Neuronal stem cell (in vitro differentiated cells): ENCODE measurements at regions not wholly inside any gene's neighbourhood (a gene's known extent, or its start where the extent isn't known, plus 50 kb on each side); places are given as distances from the start of the nearest gene placed in this dataset.

ENCODE experiments used
- DNase-seq: peaks from one replicate; pipeline ENCODE4 v3.0.0-alpha.2; 2013; ENCODE audit warnings: low spot score
- H2AFZ ChIP-seq: one replicate; pipeline ENCODE4 v1.6.1; 2013; ENCODE audit warnings: mild to moderate bottlenecking, low read length, inconsistent platforms
- H2AK5ac ChIP-seq: 2 replicates; pipeline ENCODE4 v1.6.1; 2013; ENCODE audit warnings: low read depth, mild to moderate bottlenecking, inconsistent platforms, low read length, moderate library complexity, mixed read lengths
- H2BK120ac ChIP-seq: 2 replicates; pipeline ENCODE4 v1.6.1; 2013; ENCODE audit warnings: low read depth, mild to moderate bottlenecking, inconsistent platforms, low read length, moderate library complexity, mixed read lengths
- H2BK12ac ChIP-seq: one replicate; pipeline ENCODE4 v1.6.1; 2013; ENCODE audit warnings: low read length, inconsistent platforms
- H2BK15ac ChIP-seq: 2 replicates; pipeline ENCODE4 v1.6.1; 2013; ENCODE audit warnings: mild to moderate bottlenecking, low read length, inconsistent platforms, mixed read lengths
- H2BK5ac ChIP-seq: one replicate; pipeline ENCODE4 v1.6.1; 2013; ENCODE audit warnings: inconsistent platforms, mild to moderate bottlenecking, low read length, moderate library complexity
- H3K14ac ChIP-seq: one replicate; pipeline ENCODE4 v1.6.1; 2013; ENCODE audit warnings: low read length, inconsistent platforms
- H3K18ac ChIP-seq: 2 replicates; pipeline ENCODE4 v1.6.1; 2013; ENCODE audit warnings: low read length, inconsistent platforms
- H3K23ac ChIP-seq: 2 replicates; pipeline ENCODE4 v1.6.1; 2013; ENCODE audit warnings: low read depth, mild to moderate bottlenecking, mixed read lengths, low read length, inconsistent platforms; ENCODE audit not compliant: poor library complexity
- H3K27ac ChIP-seq: replicated peaks from 3 replicates; pipeline ENCODE4 v1.5.1; 2013; ENCODE audit warnings: low read length, inconsistent platforms
- H3K27me3 ChIP-seq, 3 experiments: 2 replicates each; pipeline ENCODE4 v1.6.1; 2013; ENCODE audit warnings: low read length in 3 of 3, mild to moderate bottlenecking in 2 of 3, inconsistent platforms in 1 of 3, low read depth in 1 of 3, mixed read lengths in 1 of 3, moderate library complexity in 1 of 3; ENCODE audit not compliant: control insufficient read depth in 3 of 3, insufficient read depth in 3 of 3
- H3K36me3 ChIP-seq, 2 donors: replicated peaks in 1 of 2; 2 replicates each; pipeline ENCODE4 v1.6.1; 2013; ENCODE audit warnings: low read length in 2 of 2; ENCODE audit not compliant: control insufficient read depth in 2 of 2, insufficient read depth in 2 of 2
- H3K4ac ChIP-seq: 2 replicates; pipeline ENCODE4 v1.6.1; 2013; ENCODE audit warnings: inconsistent platforms, mild to moderate bottlenecking, low read length, moderate library complexity
- H3K4me1 ChIP-seq, 2 donors: 1 replicate in 1 of 2; 2 replicates in 1 of 2; pipeline ENCODE4 v1.6.1; 2013; ENCODE audit warnings: low read length in 2 of 2, low read depth in 1 of 2; ENCODE audit not compliant: control insufficient read depth in 2 of 2, insufficient read depth in 1 of 2
- H3K4me2 ChIP-seq: one replicate; pipeline ENCODE4 v1.6.1; 2013; ENCODE audit warnings: mild to moderate bottlenecking, low read length, inconsistent platforms; ENCODE audit not compliant: insufficient read depth, poor library complexity, severe bottlenecking
- H3K4me3 ChIP-seq, 2 donors: 2 replicates each; pipeline ENCODE4 v1.5.1; 2013; ENCODE audit warnings: low read length in 2 of 2, mild to moderate bottlenecking in 2 of 2, inconsistent platforms in 1 of 2, moderate library complexity in 1 of 2
- H3K79me1 ChIP-seq: one replicate; pipeline ENCODE4 v1.6.1; 2013; ENCODE audit warnings: low read depth, mild to moderate bottlenecking, inconsistent platforms, low read length, moderate library complexity
- H3K9ac ChIP-seq: one replicate; pipeline ENCODE4 v1.6.1; 2013; ENCODE audit warnings: mild to moderate bottlenecking, low read depth, low read length, inconsistent platforms; ENCODE audit not compliant: poor library complexity
- H3K9me3 ChIP-seq, 2 donors: replicated peaks in 1 of 2; 2 replicates each; pipeline versions ENCODE3 to v1.6.1; 2013; ENCODE audit warnings: low read length in 2 of 2, mild to moderate bottlenecking in 2 of 2, inconsistent platforms in 1 of 2, low read depth in 1 of 2, mixed read lengths in 1 of 2, moderate library complexity in 1 of 2; ENCODE audit not compliant: control insufficient read depth in 2 of 2, insufficient read depth in 1 of 2
- H4K8ac ChIP-seq: one replicate; pipeline ENCODE4 v1.6.1; 2013; ENCODE audit warnings: low read depth, mild to moderate bottlenecking, inconsistent platforms, low read length, moderate library complexity
- H4K91ac ChIP-seq: one replicate; pipeline ENCODE4 v1.6.1; 2013; ENCODE audit warnings: low read length, low read depth, mild to moderate bottlenecking, inconsistent platforms; ENCODE audit not compliant: poor library complexity
- WGBS, 2 donors: extraction: QIAGEN DNeasy Blood & Tissue Kit; methylation state at CpG; one replicate each; pipeline ENCODE4 v1.1.7; 2013; ENCODE audit warnings: missing lambda C conversion rate in 2 of 2, mixed read lengths in 1 of 2; ENCODE audit not compliant: insufficient read length in 2 of 2, insufficient replicate concordance in 1 of 2; ENCODE audit errors: extremely low coverage in 2 of 2; 5-methylcytosine and 5-hydroxymethylcytosine counted together

DNA sequence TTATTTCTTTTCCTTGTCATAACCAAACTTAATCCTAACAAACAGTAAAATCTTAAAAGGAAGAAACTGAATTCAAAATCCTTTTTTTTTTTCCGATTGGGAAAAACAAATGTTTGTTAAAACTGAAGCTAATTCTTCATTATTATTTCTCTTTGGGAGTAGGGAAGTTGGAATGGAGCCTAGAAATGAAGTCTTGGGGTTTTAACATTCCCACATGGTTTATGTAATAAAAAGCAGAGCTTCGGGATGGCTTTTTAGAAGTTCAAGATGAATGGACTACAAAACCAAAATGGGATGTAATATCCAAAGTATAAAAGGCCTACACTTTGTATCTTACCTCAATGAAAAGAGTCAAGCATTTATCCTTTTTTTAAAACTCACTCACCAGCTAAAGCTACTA, 189.0 kb upstream of the TMC3 start:
- H4K91ac ChIP-seq, result no peak overlapping the region
- H3K9ac ChIP-seq, result no peak overlapping the region
- H3K14ac ChIP-seq, result no peak overlapping the region
- no CpG with 5 or more reads among the region's 2 CpGs for whole genome bisulfite sequencing, 2 donors
- H3K27ac ChIP-seq, result no peak overlapping the region
- H3K23ac ChIP-seq, result no peak overlapping the region
- H3K36me3 ChIP-seq, result no peaks in the 10 kb centered on the region
- no peak overlapping the region for H2BK15ac ChIP-seq
- H2BK5ac ChIP-seq, result no peak overlapping the region
- H3K4ac ChIP-seq, result no peak overlapping the region
- H3K4me1 ChIP-seq, result peaks cover 0 to 2% of the 10 kb centered on the region in 2 donors
- no peak overlapping the region for H3K4me3 ChIP-seq
- H3K18ac ChIP-seq, result no peak overlapping the region
- H3K79me1 ChIP-seq, result no peaks in the 10 kb centered on the region
- H3K27me3 ChIP-seq, result no peaks in the 10 kb centered on the region
- no peak overlapping the region for H3K4me2 ChIP-seq
- DNase-seq, result no peak
- H2AK5ac ChIP-seq, result no peak overlapping the region
- no peak overlapping the region for H4K8ac ChIP-seq
- H2BK120ac ChIP-seq, result no peak overlapping the region
- H2AFZ ChIP-seq, result no peak overlapping the region
- no peak overlapping the region for H2BK12ac ChIP-seq
- H3K9me3 ChIP-seq, result peaks cover 0 to 2% of the 10 kb centered on the region in 2 donors

DNA sequence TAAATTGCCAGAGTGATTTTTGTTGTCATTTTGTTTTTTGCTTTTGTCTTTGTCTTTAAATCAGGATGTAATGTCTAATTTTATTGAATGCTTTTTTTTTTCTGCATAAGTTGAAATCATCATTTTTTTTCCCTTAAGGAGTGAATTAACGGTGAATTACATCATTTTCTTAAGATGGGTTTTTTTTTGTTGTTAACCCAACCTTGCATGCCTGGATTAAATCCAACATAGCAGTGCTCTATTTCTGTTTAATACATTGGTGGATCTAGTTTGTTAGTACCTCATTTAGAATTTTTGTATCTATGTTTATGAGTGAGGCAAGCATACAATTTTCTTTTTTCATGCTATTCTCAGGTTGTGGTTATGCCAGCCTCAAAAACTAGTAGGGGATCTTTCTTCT, 186.4 kb upstream of the TMC3 start:
- Histone ChIP-seq H2AK5ac (no peak overlapping the region), H3K4ac (no peak overlapping the region), H3K18ac (no peak overlapping the region), H2BK120ac (no peak overlapping the region), H4K91ac (no peak overlapping the region), H3K4me3 (no peak overlapping the region), H3K23ac (no peak overlapping the region), H3K79me1 (no peaks in the 10 kb centered on the region), H3K4me1 (peaks cover 0 to 2% of the 10 kb centered on the region in 2 donors), H2BK15ac (no peak overlapping the region), H4K8ac (no peak overlapping the region), H3K9ac (no peak overlapping the region), H3K36me3 (no peaks in the 10 kb centered on the region), H3K4me2 (no peak overlapping the region), H3K14ac (no peak overlapping the region), H3K27ac (no peak overlapping the region), H2AFZ (no peak overlapping the region), H3K27me3 (no peaks in the 10 kb centered on the region), H2BK12ac (no peak overlapping the region), H2BK5ac (no peak overlapping the region), H3K9me3 (peaks cover 0 to 2% of the 10 kb centered on the region in 2 donors)
- DNase-seq, result no peak
- WGBS, 2 donors, result no CpG with 5 or more reads among the region's 1 CpG

DNA sequence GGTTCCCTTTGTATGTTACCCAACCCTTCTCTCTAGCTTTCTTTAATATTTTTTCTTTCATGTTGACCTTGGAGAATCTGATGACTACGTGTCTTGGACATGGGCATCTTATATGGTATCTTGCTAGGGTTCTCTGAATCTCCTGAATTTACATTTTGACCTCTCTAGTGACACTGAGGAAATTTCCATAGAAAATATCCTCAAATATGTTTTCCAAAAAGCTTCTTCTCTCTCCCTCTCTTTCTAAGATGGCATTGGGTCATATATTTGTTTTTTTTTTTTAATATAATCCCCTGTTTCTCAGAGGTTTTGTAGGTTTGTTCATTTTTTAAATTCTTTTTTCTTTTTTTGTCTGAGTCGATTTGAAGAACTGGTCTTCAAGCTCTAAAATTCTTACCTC, 184.0 kb upstream of the TMC3 start:
- Histone ChIP-seq H3K9me3 (peaks cover 0 to 2% of the 10 kb centered on the region in 2 donors), H2AFZ (no peak overlapping the region), H3K27ac (no peak overlapping the region), H3K4me2 (no peak overlapping the region), H3K36me3 (no peaks in the 10 kb centered on the region), H3K23ac (no peak overlapping the region), H3K27me3 (no peaks in the 10 kb centered on the region), H3K79me1 (no peaks in the 10 kb centered on the region), H2BK12ac (no peak overlapping the region), H2BK15ac (no peak overlapping the region), H3K9ac (no peak overlapping the region), H4K91ac (no peak overlapping the region), H3K4ac (no peak overlapping the region), H3K18ac (no peak overlapping the region), H2AK5ac (no peak overlapping the region), H3K14ac (no peak overlapping the region), H4K8ac (no peak overlapping the region), H2BK120ac (no peak overlapping the region), H3K4me1 (peaks cover 0 to 2% of the 10 kb centered on the region in 2 donors), H2BK5ac (no peak overlapping the region), H3K4me3 (no peak overlapping the region)
- no peak for DNase-seq
- WGBS, 2 donors, result no CpG with 5 or more reads among the region's 2 CpGs

DNA sequence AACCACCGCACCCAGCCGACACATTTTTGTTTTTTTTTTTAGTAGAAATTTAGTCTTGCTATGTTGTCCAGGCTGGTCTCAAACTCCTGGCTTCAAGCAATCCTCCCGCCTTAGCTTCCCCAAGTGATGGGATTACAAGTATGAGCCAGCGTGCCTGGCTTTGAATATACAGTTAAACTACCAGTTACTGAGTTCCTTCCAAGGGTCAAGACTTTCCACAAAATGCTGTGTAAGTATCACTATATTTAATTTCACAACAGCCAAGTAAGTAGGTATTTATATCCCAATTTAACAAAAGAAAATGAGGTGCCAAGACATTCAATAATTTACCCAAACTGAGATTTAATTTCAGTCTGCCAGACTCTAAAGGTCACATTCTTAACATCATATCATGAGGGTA, 181.3 kb upstream of the TMC3 start:
- H4K91ac ChIP-seq, result no peak overlapping the region
- WGBS, 2 donors, result no CpG with 5 or more reads among the region's 4 CpGs
- no peak overlapping the region for H3K14ac ChIP-seq
- no peaks in the 10 kb centered on the region for H3K4me1 ChIP-seq
- H3K23ac ChIP-seq, result no peak overlapping the region
- no peak for DNase-seq
- H3K36me3 ChIP-seq, result no peaks in the 10 kb centered on the region
- H3K4ac ChIP-seq, result no peak overlapping the region
- no peak overlapping the region for H2AK5ac ChIP-seq
- no peak overlapping the region for H2BK15ac ChIP-seq
- no peak overlapping the region for H2BK120ac ChIP-seq
- no peak overlapping the region for H4K8ac ChIP-seq
- H2AFZ ChIP-seq, result no peak overlapping the region
- no peaks in the 10 kb centered on the region for H3K79me1 ChIP-seq
- no peak overlapping the region for H3K4me3 ChIP-seq
- H3K18ac ChIP-seq, result no peak overlapping the region
- no peak overlapping the region for H3K27ac ChIP-seq
- H3K9ac ChIP-seq, result no peak overlapping the region
- H2BK5ac ChIP-seq, result no peak overlapping the region
- H2BK12ac ChIP-seq, result no peak overlapping the region
- no peak overlapping the region for H3K4me2 ChIP-seq
- no peaks in the 10 kb centered on the region for H3K9me3 ChIP-seq
- no peaks in the 10 kb centered on the region for H3K27me3 ChIP-seq
